ENCODE measurements at regions not wholly inside any gene's neighbourhood (a gene's known extent, or its start where the extent isn't known, plus 50 kb on each side); places are given as distances from the start of the nearest gene placed in this dataset.

- Histone ChIP-seq H3K4me1 (ENCODE audit: insufficient read depth, low read length) (no peaks in the 10 kb centered on the region), H3K4me3 (ENCODE audit: low read length) (no peak overlapping the region), H3K9me3 (ENCODE audit: control insufficient read depth in 1 of 2, insufficient read depth in 1 of 2, low read length in 2 of 2) (no peaks in the 10 kb centered on the region), H3K36me3 (ENCODE audit: insufficient read depth, low read length) (no peaks in the 10 kb centered on the region), H3K27ac (ENCODE audit: low read depth in 1 of 2, low read length in 2 of 2) (no peak overlapping the region), H3K27me3 (ENCODE audit: control insufficient read depth in 1 of 2, insufficient read depth in 2 of 2, low read length in 2 of 2) (no peaks in the 10 kb centered on the region)
- Mint-ChIP-seq H3K36me3 (ENCODE audit: low read depth) (no peaks in the 10 kb centered on the region), H3K9me3 (no peaks in the 10 kb centered on the region), H3K4me1 (ENCODE audit: low read depth) (no peaks in the 10 kb centered on the region), H3K27ac (no peak overlapping the region), H3K4me3 (no peak overlapping the region), H3K27me3 (no peaks in the 10 kb centered on the region)
- CTCF ChIA-PET = no interaction called here
- TF ChIP-seq CTCF (IDR thresholded peaks at IDR 0.05) = no peak
- ATAC-seq (ENCODE audit: poor library complexity) = no peak
- no peak for DNase-seq
- intact Hi-C loops (cut with DNase I, micrococcal nuclease) = no loop called here
- POLR2A ChIA-PET = no interaction called here
These were observed 110.9 kb upstream of the RND3 start for GRCh38 chr2:150598383-150598782.

GRCh38 chr2:150595803-150596470, 108.5 kb upstream of the RND3 start:
- Mint-ChIP-seq H3K4me3 (no peak overlapping the region), H3K36me3 (ENCODE audit: low read depth) (no peaks in the 10 kb centered on the region), H3K9me3 (no peaks in the 10 kb centered on the region), H3K27ac (no peak overlapping the region), H3K27me3 (no peaks in the 10 kb centered on the region), H3K4me1 (ENCODE audit: low read depth) (no peaks in the 10 kb centered on the region)
- POLR2A ChIA-PET = no interaction called here
- DNase-seq = no peak
- H3K4me1 ChIP-seq (ENCODE audit: insufficient read depth, low read length) = no peaks in the 10 kb centered on the region
- H3K36me3 ChIP-seq (ENCODE audit: insufficient read depth, low read length) = no peaks in the 10 kb centered on the region
- no peak overlapping the region for H3K27ac ChIP-seq (ENCODE audit: low read depth in 1 of 2, low read length in 2 of 2)
- CTCF ChIA-PET = interaction anchor here (1.0 kb wide), 1 partner anchor 12 kb away, joined by 3 read pairs; no protein-coding TSS in a partner anchor
- H3K27me3 ChIP-seq (ENCODE audit: control insufficient read depth in 1 of 2, insufficient read depth in 2 of 2, low read length in 2 of 2) = no peaks in the 10 kb centered on the region
- no peak for ATAC-seq (ENCODE audit: poor library complexity)
- intact Hi-C loops (cut with DNase I, micrococcal nuclease) = no loop called here
- no peaks in the 10 kb centered on the region for H3K9me3 ChIP-seq (ENCODE audit: control insufficient read depth in 1 of 2, insufficient read depth in 1 of 2, low read length in 2 of 2)
- H3K4me3 ChIP-seq (ENCODE audit: low read length) = no peak overlapping the region
- no peak for TF ChIP-seq CTCF (IDR thresholded peaks at IDR 0.05)

- H3K9me3 ChIP-seq (ENCODE audit: control insufficient read depth in 1 of 2, insufficient read depth in 1 of 2, low read length in 2 of 2) = no peaks in the 10 kb centered on the region
- no peak overlapping the region for H3K4me3 ChIP-seq (ENCODE audit: low read length)
- H3K9me3 Mint-ChIP-seq = no peaks in the 10 kb centered on the region
- no peak overlapping the region for H3K27ac ChIP-seq (ENCODE audit: low read depth in 1 of 2, low read length in 2 of 2)
- H3K4me3 Mint-ChIP-seq = no peak overlapping the region
- CTCF ChIA-PET = no interaction called here
- no peak for TF ChIP-seq CTCF (IDR thresholded peaks at IDR 0.05)
- no peaks in the 10 kb centered on the region for H3K27me3 ChIP-seq (ENCODE audit: control insufficient read depth in 1 of 2, insufficient read depth in 2 of 2, low read length in 2 of 2)
- H3K36me3 Mint-ChIP-seq (ENCODE audit: low read depth) = no peaks in the 10 kb centered on the region
- no peaks in the 10 kb centered on the region for H3K4me1 ChIP-seq (ENCODE audit: insufficient read depth, low read length)
- POLR2A ChIA-PET = no interaction called here
- intact Hi-C loops (cut with DNase I, micrococcal nuclease) = no loop called here
- no peaks in the 10 kb centered on the region for H3K4me1 Mint-ChIP-seq (ENCODE audit: low read depth)
- ATAC-seq (ENCODE audit: poor library complexity) (no peak), DNase-seq (no peak)
- no peaks in the 10 kb centered on the region for H3K27me3 Mint-ChIP-seq
- H3K36me3 ChIP-seq (ENCODE audit: insufficient read depth, low read length) = no peaks in the 10 kb centered on the region
- H3K27ac Mint-ChIP-seq = no peak overlapping the region
These were observed 106.8 kb upstream of the RND3 start for GRCh38 chr2:150594299-150594698.

All from CD4-positive, alpha-beta T cell (primary cell).